Peyer's patch (tissue), 4 donors: ENCODE measurements at regions not wholly inside any gene's neighbourhood (a gene's known extent, or its start where the extent isn't known, plus 50 kb on each side); places are given as distances from the start of the nearest gene placed in this dataset.

Experiments used
- POLR2A ChIP-seq, 2 donors: fragments of 450-650 bp; IDR thresholded peaks; one replicate each; pipeline ENCODE4 v1.5.1; 2017; ENCODE audit warnings: antibody characterized with exemption in 2 of 2, mild to moderate bottlenecking in 2 of 2, moderate library complexity in 2 of 2
- TF ChIP-seq, protein P1 (sequence below), 6 experiments: fragments of 450-650 bp in 4 of 6; fragments of 200-600 bp in 2 of 6; sonication (generic) in 1 of 6; IDR thresholded peaks; one replicate each; pipeline ENCODE4 v1.5.1; 2017 to 2019; ENCODE audit warnings: antibody characterized with exemption in 6 of 6, mild to moderate bottlenecking in 3 of 6, moderate library complexity in 1 of 6

DNA sequence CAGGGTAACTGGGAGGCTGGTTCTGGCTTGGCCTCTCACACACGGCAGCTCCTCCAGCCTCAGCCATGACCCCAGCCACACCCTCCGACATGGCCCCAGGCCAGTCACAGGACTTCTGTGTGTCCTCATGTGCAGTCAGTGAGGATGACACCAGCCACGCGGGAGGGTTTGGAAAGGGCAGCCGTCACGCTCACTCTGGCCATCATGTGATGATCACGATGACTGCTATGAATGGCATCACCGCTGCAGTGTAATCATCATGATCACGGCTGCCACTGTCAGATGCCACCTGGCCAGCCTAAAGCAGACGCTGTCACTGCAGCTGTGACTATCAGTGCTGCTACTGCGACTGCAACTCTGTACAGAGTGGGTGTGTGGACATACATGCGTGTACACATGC is 640.9 kb downstream of the BRD1 start:
- TF ChIP-seq, protein P1, sequence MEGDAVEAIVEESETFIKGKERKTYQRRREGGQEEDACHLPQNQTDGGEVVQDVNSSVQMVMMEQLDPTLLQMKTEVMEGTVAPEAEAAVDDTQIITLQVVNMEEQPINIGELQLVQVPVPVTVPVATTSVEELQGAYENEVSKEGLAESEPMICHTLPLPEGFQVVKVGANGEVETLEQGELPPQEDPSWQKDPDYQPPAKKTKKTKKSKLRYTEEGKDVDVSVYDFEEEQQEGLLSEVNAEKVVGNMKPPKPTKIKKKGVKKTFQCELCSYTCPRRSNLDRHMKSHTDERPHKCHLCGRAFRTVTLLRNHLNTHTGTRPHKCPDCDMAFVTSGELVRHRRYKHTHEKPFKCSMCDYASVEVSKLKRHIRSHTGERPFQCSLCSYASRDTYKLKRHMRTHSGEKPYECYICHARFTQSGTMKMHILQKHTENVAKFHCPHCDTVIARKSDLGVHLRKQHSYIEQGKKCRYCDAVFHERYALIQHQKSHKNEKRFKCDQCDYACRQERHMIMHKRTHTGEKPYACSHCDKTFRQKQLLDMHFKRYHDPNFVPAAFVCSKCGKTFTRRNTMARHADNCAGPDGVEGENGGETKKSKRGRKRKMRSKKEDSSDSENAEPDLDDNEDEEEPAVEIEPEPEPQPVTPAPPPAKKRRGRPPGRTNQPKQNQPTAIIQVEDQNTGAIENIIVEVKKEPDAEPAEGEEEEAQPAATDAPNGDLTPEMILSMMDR (IDR thresholded peaks at IDR 0.05): no peak
- no peak for TF ChIP-seq POLR2A (IDR thresholded peaks at IDR 0.05)
